ENCODE measurements at regions not wholly inside any gene's neighbourhood (a gene's known extent, or its start where the extent isn't known, plus 50 kb on each side); places are given as distances from the start of the nearest gene placed in this dataset.
"Not testable (repeated sequence)": the region's sequence is repeated elsewhere in the genome, so short reads cannot be mapped to it uniquely, and the experiment has no call there.

DNA sequence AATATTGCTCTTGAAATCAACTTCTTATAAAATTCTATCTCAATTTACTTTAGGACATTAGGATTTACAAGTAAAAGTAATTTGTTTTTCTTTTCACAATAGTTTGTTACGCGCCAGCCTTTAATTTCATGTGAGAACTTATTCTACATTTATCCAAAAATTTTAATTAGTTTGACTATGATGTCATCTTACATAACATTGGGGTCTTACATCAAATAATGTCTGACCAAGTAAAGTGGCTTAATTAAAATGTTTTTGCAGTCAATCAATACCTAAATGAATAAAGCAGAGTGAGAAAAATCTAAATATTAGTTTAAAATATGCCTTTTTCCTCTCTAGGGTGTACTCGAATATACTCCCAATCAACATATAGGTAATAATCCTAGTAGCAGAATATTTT lies 666.2 kb upstream of the FBXO33 start:
- FAIRE-seq = no peak

DNA sequence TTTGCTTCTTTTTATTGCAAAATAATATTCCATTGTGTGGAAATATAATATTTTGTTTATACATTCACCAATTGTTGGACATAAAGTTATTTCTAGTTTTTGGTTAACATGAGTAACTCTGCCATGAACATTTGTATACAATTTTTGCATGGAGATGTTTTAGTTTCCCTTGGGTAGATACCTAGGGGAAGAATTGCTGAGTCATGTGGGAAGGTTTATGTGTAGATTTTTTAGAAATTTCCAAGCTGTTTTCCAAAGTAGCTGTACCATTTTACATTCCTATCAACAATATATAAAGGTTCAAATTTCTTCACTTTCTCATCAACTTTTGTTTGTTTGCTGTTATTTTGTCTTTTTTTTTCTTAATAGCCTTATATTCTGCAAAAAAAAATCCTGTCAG lies 664.7 kb upstream of the FBXO33 start:
- FAIRE-seq = no peak

GRCh38 chr14:40093800-40094199 lies 661.6 kb upstream of the FBXO33 start:
- FAIRE-seq = no peak

DNA sequence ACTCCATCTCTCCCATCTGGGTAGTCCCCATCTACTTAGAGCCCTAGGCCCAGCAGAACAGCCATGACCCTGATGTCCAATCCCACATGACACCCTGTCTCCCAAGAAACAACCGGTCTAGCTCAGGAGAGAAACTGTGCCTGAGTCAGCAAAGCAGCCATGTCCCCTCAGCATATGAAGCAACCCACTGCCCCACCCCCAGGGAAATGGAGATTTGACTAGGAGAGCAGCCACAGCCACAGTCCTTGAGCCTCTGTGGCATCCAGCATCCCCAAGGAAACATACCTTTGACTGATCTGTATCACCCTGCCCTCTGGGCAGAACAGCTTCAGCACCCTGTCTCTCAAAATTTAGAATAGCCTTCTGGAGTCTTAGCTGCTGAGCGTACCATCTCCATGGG lies 641.9 kb upstream of the FBXO33 start:
- FAIRE-seq = no peak

DNA sequence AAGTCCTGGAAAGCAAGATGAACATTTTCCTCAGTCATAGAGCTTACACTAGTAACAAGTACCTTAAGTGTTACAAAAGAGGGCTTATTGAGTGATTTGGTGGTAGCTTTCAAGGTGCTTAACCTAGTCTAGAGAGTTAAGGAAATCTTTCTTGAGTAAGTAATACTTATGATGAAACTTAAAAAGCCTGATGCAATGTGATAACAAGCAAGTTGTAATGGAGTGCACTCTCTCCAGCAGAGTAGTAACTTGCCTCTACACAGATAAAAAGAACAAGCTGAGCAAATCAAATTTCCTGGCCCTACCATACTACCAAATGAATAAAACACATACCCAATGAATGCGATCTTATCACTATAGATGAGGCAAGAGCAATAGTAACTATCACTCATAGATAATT lies 639.9 kb upstream of the FBXO33 start:
- FAIRE-seq = no peak

DNA sequence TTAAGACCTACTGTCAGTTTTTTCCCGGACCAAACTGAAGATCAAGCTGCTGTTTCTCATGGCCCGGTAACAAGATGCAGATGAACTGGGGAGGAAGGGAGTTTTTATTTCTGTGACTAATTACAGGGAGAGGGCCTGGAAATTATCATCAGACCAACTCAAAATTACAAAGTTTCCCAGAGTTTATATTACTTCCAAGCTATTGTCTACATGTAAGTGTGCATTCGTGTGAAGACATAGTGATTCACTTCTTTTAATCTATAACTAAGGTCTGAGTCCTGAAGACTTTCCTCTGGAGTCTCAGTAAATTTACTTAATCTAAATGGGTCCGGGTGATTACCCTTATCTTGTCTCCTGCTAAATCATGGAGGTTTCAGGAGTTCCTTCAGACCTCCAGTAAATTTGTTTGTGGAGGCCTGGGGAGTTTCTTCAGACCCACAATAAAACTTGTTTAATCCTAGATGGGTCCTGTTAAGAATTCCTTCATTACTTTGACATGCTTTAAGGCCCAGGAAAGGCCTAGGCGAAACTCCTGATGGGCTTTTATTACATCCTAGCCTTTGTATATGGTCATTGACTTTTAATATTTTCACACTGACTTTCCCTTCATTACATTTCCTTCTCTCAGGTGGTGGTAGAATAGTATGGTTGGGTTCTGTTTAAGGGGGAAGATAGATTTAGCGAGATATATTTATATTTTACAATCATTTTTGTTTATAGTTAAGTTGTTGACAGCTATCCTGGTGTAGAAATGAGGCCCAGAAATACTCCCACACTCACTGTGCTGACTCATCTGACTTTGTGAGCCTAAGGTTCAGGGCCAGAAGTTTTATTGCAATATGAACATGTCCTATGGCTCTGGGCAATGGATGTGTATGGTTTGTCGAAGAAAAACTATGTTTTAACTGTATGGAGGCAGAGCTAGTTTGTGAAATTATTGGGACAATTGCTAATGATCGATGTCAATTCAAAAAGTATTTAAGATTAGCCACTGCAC lies 627.0 kb upstream of the FBXO33 start:
- FAIRE-seq = no peak

- no peak for FAIRE-seq
These were observed 621.2 kb upstream of the FBXO33 start for GRCh38 chr14:40053416-40053815.

GRCh38 chr14:40028991-40029390 lies 596.8 kb upstream of the FBXO33 start:
- no peak for FAIRE-seq

DNA sequence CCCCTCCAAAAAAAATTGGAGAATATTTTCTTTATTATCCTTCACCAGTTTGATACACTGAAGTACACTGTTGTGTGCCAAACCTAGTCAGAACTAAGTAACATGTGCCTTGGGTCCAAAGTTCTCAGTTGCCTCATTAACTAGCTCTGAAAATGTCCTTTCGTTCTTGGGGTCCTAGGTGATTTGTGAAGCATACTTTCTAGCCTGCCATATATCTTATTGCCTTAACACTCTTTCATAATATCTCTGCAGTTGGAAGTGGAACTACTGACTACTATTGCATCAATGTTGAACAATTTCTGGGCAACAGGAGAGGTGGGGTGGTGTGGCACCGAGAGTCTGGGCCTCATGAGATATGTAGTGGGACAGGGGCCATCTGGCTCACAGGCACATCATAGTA lies 592.9 kb upstream of the FBXO33 start:
- FAIRE-seq = no peak

- FAIRE-seq = no peak
These were observed 578.7 kb upstream of the FBXO33 start for GRCh38 chr14:40010961-40011360.

DNA sequence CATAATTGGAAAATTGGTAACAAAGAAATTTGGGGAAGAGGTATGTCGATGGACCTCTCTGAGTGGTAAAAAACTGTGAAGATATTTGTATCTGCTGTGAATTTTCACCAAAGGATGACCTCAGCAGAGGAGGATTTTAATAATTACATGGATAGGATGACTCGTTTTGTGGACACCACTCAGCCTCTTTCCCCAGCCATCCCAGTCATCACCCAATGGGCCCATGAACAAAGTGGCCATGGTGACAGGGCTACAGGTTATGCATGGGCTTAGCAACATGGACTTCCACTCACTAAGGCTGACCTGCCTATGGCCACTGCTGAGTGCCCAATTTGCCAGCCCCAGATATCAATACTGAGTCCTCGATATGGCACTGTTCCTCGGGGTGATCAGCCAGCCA lies 577.5 kb upstream of the FBXO33 start:
- no peak for FAIRE-seq

DNA sequence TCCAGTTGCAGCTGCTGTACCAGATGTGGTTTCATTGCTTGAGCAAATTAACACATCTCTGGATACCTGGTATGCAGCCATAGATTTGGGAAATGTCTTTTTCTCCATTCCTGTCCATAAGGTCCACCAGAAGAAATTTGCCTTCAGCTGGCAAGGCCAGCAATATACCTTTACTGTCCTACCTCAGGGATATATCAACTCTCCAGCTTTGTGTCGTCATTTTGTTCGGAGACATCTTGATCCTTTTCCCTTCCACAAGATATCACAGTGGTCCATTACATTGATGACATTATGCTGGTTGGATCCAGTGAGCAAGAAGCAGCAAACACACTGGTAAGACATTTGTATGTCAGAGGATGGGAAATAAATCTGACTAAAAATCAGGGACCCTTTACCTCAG lies 576.1 kb upstream of the FBXO33 start:
- FAIRE-seq = not testable (repeated sequence)

- FAIRE-seq = no peak
These were observed 572.8 kb upstream of the FBXO33 start for GRCh38 chr14:40004871-40005500.

DNA sequence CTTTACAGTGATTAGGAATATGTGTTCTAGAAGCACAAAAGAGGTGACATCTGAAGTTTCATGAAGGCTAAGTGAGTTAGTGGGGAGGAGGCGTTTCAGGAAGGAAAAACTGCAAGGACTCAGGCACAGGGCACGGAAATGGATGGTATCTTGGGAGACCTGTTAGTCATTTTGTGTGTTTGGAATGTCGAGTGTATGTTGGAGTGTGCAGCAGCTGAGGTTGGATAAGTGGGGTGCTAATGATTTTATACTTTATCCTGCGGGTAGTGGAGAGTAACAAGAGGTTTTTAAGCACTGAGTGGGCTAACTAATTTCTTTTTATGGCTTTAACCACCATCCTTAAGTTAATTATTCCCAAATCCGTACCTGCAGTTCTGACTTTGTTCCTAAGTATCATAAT lies 571.5 kb upstream of the FBXO33 start:
- FAIRE-seq = no peak

- FAIRE-seq = no peak
These were observed 566.6 kb upstream of the FBXO33 start for GRCh38 chr14:39998854-39999253.

- FAIRE-seq = no peak
These were observed 565.9 kb upstream of the FBXO33 start for GRCh38 chr14:39998114-39998513.

DNA sequence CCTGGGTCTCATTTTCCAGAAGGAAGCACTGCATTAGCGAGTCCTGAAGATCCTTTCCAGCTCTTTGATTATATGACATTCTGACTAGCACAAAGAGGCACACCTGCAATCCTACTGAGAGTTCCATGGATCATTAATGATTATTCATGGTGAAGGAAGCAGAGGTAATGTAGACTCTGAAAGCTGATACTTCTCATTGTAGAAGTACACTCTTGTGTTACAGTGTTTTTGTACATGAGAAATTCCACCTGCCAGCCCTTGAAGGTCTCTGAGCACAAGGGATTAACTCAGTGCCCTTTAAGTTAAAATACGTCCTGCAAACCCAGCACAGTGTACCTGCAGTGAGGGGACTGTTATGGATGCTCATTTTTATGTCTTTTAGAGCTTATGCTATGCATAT lies 558.8 kb upstream of the FBXO33 start:
- no peak for FAIRE-seq

DNA sequence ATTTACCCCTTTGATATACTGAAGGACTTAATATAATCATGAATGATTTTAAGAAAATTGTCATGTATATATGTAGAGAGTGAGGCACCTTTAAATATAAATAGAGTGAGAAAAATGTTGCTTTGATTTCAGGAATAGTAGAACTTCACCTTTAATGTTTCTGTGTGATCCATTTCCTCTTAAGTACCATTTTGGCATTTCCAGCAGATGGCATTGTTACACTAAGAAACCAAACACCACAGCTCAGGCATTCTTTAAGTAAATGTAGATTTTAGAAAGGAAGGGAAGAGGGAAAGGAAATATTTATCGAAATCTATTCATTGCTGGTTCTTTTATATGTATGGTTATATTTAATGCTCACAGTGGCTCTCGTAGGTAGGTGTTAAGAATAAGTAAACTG lies 556.7 kb upstream of the FBXO33 start:
- FAIRE-seq = no peak

DNA sequence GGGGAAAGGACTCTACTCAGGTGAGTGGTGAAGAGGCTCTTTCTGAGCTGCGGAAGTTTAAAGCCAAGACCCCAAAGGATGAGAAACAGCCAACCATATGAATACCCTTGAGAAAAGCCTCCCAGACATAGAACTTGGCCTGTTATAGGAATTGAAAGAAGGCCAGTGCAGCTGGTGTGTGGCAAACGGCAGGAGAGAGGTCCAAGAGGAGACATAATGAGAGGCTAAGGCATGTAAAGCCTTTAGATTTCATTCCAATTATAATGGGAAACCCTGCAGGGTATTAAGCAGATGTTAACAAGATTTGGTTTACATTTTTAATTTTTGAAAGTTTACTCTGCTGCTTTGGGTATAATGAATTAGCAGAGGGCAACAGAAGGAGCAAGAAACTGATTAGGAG lies 552.1 kb upstream of the FBXO33 start:
- FAIRE-seq = no peak

DNA sequence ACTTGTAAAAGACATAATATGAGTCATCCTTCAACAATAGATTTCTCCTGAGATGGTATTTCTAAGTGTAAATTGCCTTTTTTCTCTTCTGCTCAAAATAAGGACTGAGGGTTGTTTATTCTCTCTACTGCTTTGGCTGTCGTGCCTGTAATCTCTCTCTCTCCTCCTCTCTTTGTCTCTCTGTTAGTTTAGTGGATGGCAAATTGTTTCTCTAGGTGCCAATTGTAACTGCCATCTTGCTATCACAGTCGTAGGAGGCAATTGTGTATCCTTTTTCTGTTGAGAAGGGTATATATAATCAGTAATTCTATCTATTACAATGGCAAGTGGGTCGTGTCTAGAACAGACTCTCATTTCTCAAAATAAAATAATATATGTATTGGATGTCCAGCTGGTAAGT lies 545.0 kb upstream of the FBXO33 start:
- FAIRE-seq = no peak

- FAIRE-seq = no peak
These were observed 541.8 kb upstream of the FBXO33 start for GRCh38 chr14:39974036-39974435.

GRCh38 chr14:39972704-39973103 lies 540.5 kb upstream of the FBXO33 start:
- FAIRE-seq = no peak

DNA sequence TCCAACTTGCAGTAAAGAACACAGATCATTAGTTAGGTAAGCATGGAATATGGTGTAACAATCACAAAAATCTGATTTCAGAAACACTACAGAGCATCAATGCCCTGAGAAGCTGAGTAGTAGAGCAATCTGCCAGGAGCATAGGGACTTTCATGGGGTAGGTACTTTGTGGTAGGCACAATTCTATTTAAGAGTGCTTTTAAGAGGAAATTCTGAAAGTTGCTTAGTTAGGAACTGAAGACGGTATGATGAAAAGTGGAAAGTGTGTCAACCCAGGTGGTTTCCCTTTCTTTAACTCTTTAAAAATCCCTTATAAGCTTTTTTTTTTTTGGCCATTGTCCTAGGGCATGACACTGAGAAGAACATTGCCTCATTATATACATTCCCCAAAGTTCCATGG lies 535.7 kb upstream of the FBXO33 start:
- FAIRE-seq = no peak

DNA sequence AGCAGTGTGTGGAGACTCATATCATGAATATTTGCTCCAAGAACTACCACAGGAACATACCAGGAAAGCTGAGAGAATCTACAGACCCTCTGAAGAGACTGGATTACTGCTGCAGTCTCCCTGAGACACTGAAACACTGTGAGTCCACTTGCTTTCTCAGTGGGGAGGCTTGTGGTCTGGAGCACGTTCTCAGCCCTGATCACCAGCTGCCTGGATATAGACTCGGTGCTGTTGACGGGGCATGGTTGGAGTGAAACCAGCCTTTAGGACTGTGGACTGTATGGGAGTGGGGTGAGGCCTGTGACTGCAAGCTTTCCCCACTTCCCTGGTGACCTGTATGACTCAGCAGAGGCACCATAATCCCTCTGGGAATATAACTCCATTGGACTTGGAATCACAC lies 525.8 kb upstream of the FBXO33 start:
- FAIRE-seq = no peak

Measured in colon (tissue), 2 donors.